RWPE2 (cell line): ENCODE measurements at regions not wholly inside any gene's neighbourhood (a gene's known extent, or its start where the extent isn't known, plus 50 kb on each side); places are given as distances from the start of the nearest gene placed in this dataset.

Experiments used
- ATAC-seq: fragments of 200-7000 bp; cut with Tn5 transposase; 3 replicates; pipeline ENCODE4 v1.9.1; 2021; ENCODE audit warnings: low read depth
- DNase-seq: peaks from one replicate; pipeline ENCODE4 v3.0.0-alpha.2; 2020; ENCODE audit warnings: low spot score
- H3K27ac ChIP-seq: fragments of 450-650 bp; 2 replicates; pipeline ENCODE4 v1.5.1; 2017; ENCODE audit warnings: mild to moderate bottlenecking; ENCODE audit not compliant: poor library complexity, severe bottlenecking
- H3K27me3 ChIP-seq: fragments of 250-450 bp; sonication (Bioruptor Pico); 2 replicates; pipeline ENCODE4 v1.5.1; 2021; ENCODE audit warnings: mild to moderate bottlenecking, moderate library complexity; ENCODE audit not compliant: insufficient read depth, poor library complexity, severe bottlenecking
- H3K36me3 ChIP-seq: fragments of 250-450 bp; sonication (Bioruptor Pico); 2 replicates; pipeline ENCODE4 v1.5.1; 2020; ENCODE audit warnings: low read depth, mild to moderate bottlenecking, moderate library complexity
- H3K4me1 ChIP-seq: fragments of 250-450 bp; sonication (Bioruptor Pico); 2 replicates; pipeline ENCODE4 v1.5.1; 2021; ENCODE audit warnings: mild to moderate bottlenecking, moderate library complexity; ENCODE audit not compliant: insufficient read depth, poor library complexity, severe bottlenecking
- H3K4me3 ChIP-seq: fragments of 250-450 bp; sonication (Bioruptor Pico); 2 replicates; pipeline ENCODE4 v1.5.1; 2021; ENCODE audit warnings: mild to moderate bottlenecking, moderate library complexity; ENCODE audit not compliant: severe bottlenecking
- H3K9me3 ChIP-seq: fragments of 250-450 bp; sonication (Bioruptor Pico); 2 replicates; pipeline ENCODE4 v1.5.1; 2021; ENCODE audit warnings: mild to moderate bottlenecking, moderate library complexity; ENCODE audit not compliant: severe bottlenecking
- CTCF ChIP-seq: fragments of 450-650 bp; IDR thresholded peaks from one replicate; pipeline ENCODE4 v1.5.1; 2017; ENCODE audit warnings: mild to moderate bottlenecking, moderate library complexity; ENCODE audit not compliant: poor library complexity, severe bottlenecking

GRCh38 chr12:76198839-76199238, 114.4 kb upstream of the NAP1L1 start:
- Histone ChIP-seq H3K4me3 (no peak overlapping the region), H3K9me3 (peaks cover 5% of the 10 kb centered on the region), H3K4me1 (no peaks in the 10 kb centered on the region), H3K27ac (no peak overlapping the region), H3K36me3 (no peaks in the 10 kb centered on the region), H3K27me3 (no peaks in the 10 kb centered on the region)
- TF ChIP-seq CTCF = no peak
- DNase-seq (no peak), ATAC-seq (no peak)

GRCh38 chr12:76197283-76197682, 112.8 kb upstream of the NAP1L1 start:
- H3K9me3 ChIP-seq = peaks cover 5% of the 10 kb centered on the region
- H3K4me3 ChIP-seq = no peak overlapping the region
- H3K36me3 ChIP-seq = no peaks in the 10 kb centered on the region
- no peaks in the 10 kb centered on the region for H3K4me1 ChIP-seq
- H3K27me3 ChIP-seq = no peaks in the 10 kb centered on the region
- DNase-seq (no peak), ATAC-seq (no peak)
- no peak overlapping the region for H3K27ac ChIP-seq
- TF ChIP-seq CTCF = no peak

GRCh38 chr12:76195920-76196319, 111.4 kb upstream of the NAP1L1 start:
- no peak for TF ChIP-seq CTCF
- DNase-seq (no peak), ATAC-seq (no peak)
- H3K9me3 ChIP-seq = peaks cover 5% of the 10 kb centered on the region
- no peaks in the 10 kb centered on the region for H3K36me3 ChIP-seq
- no peaks in the 10 kb centered on the region for H3K4me1 ChIP-seq
- no peaks in the 10 kb centered on the region for H3K27me3 ChIP-seq
- H3K27ac ChIP-seq = no peak overlapping the region
- no peak overlapping the region for H3K4me3 ChIP-seq

- Histone ChIP-seq H3K9me3 (peaks cover 5% of the 10 kb centered on the region), H3K4me1 (no peaks in the 10 kb centered on the region), H3K4me3 (no peak overlapping the region), H3K36me3 (no peaks in the 10 kb centered on the region), H3K27ac (no peak overlapping the region), H3K27me3 (no peaks in the 10 kb centered on the region)
- DNase-seq (no peak), ATAC-seq (no peak)
- no peak for TF ChIP-seq CTCF
Measured at GRCh38 chr12:76194724-76195123, 110.2 kb upstream of the NAP1L1 start.

- ATAC-seq (no peak), DNase-seq (no peak)
- H3K27ac ChIP-seq = no peak overlapping the region
Measured at GRCh38 chr12:76193961-76194360, 109.5 kb upstream of the NAP1L1 start.

More at GRCh38 chr12:76193961-76194360, 109.5 kb upstream of the NAP1L1 start:
- Histone ChIP-seq H3K27me3 (no peaks in the 10 kb centered on the region), H3K4me3 (no peak overlapping the region), H3K9me3 (no peaks in the 10 kb centered on the region), H3K4me1 (no peaks in the 10 kb centered on the region), H3K36me3 (no peaks in the 10 kb centered on the region)
- TF ChIP-seq CTCF = no peak
